ENCODE measurements at regions not wholly inside any gene's neighbourhood (a gene's known extent, or its start where the extent isn't known, plus 50 kb on each side); places are given as distances from the start of the nearest gene placed in this dataset.

- DNase-seq (ENCODE audit: low spot score): no peak
- POLR2A ChIA-PET: no interaction called here
- ATAC-seq: no peak
- H3K27me3 Mint-ChIP-seq (ENCODE audit: low read depth): no peaks in the 10 kb centered on the region
- H3K27ac Mint-ChIP-seq: no peak overlapping the region
- TF ChIP-seq ZNF281 (CRISPR knock-in tag; IDR thresholded peaks at IDR 0.05): no peak
- TF ChIP-seq ZMAT4 (CRISPR knock-in tag; IDR thresholded peaks at IDR 0.05): no peak
- no peak for TF ChIP-seq E2F4 (CRISPR knock-in tag; IDR thresholded peaks at IDR 0.05; ENCODE audit: borderline replicate concordance, low read depth)
- no peak for TF ChIP-seq CDX4 (CRISPR knock-in tag; IDR thresholded peaks at IDR 0.05; ENCODE audit: borderline replicate concordance)
- no peak for TF ChIP-seq USF2 (CRISPR knock-in tag; IDR thresholded peaks at IDR 0.05)
- TF ChIP-seq NR3C1 (CRISPR knock-in tag; conservative IDR thresholded peaks at IDR 0.05; ENCODE audit: low read depth): no peak
- no peak for TF ChIP-seq CTCF (IDR thresholded peaks at IDR 0.05)
- no peak for TF ChIP-seq MAX (CRISPR knock-in tag; IDR thresholded peaks at IDR 0.05)
- no peak for TF ChIP-seq ZSCAN18 (CRISPR knock-in tag; IDR thresholded peaks at IDR 0.05)
- TF ChIP-seq ERG (CRISPR knock-in tag; IDR thresholded peaks at IDR 0.05): no peak
- TF ChIP-seq STAT6 (CRISPR knock-in tag; conservative IDR thresholded peaks at IDR 0.05; ENCODE audit: low read depth): no peak
- no peak for TF ChIP-seq KAT7 (CRISPR knock-in tag; IDR thresholded peaks at IDR 0.05; ENCODE audit: borderline replicate concordance)
- no peak for TF ChIP-seq CBFB (CRISPR knock-in tag; IDR thresholded peaks at IDR 0.05; ENCODE audit: low read depth)
- TF ChIP-seq RORB (CRISPR knock-in tag; IDR thresholded peaks at IDR 0.05): no peak
- no peak for TF ChIP-seq TEAD4 (CRISPR knock-in tag; IDR thresholded peaks at IDR 0.05)
- TF ChIP-seq FOXP4 (CRISPR knock-in tag; IDR thresholded peaks at IDR 0.05): no peak
- no peaks in the 10 kb centered on the region for H3K9me3 Mint-ChIP-seq
- H3K4me1 Mint-ChIP-seq: no peaks in the 10 kb centered on the region
- no peaks in the 10 kb centered on the region for H3K36me3 Mint-ChIP-seq
- CTCF ChIA-PET: no interaction called here
- no peak overlapping the region for H3K4me3 Mint-ChIP-seq
Measured at GRCh38 chr17:62159994-62160393, 94.9 kb upstream of the MED13 start.

Measured in WTC11 (cell line).